ENCODE measurements at regions not wholly inside any gene's neighbourhood (a gene's known extent, or its start where the extent isn't known, plus 50 kb on each side); places are given as distances from the start of the nearest gene placed in this dataset.

GRCh38 chr17:79466562-79467350 lies 144.1 kb downstream of the RBFOX3 start:
- Histone ChIP-seq H4K20me1 (ENCODE audit: insufficient read depth) (no peaks in the 10 kb centered on the region), H3K79me2 (ENCODE audit: insufficient read depth, low read length) (no peaks in the 10 kb centered on the region), H3K4me1 (ENCODE audit: control insufficient read depth in 1 of 2, insufficient read depth in 2 of 2, low read length in 2 of 2) (no peaks in the 10 kb centered on the region), H3K27ac (ENCODE audit: low read depth, low read length) (no peak overlapping the region), H2AFZ (ENCODE audit: low read depth, low read length, poor library complexity, severe bottlenecking) (no peak overlapping the region), H3K9me3 (ENCODE audit: control insufficient read depth in 1 of 2, insufficient read depth in 1 of 2, low read depth in 1 of 2, low read length in 2 of 2) (no peaks in the 10 kb centered on the region), H3K4me2 (ENCODE audit: low read length) (no peak overlapping the region), H3K9ac (ENCODE audit: low read length) (no peak overlapping the region), H3K9me2 (ENCODE audit: insufficient read depth) (no peaks in the 10 kb centered on the region), H3K36me3 (ENCODE audit: control insufficient read depth in 1 of 2, insufficient read depth in 2 of 2, low read length in 2 of 2) (no peaks in the 10 kb centered on the region), H3K27me3 (ENCODE audit: insufficient read depth, low read length) (peaks cover 35% of the 10 kb centered on the region), H3K4me3 (replicated peaks in 1 of 2; ENCODE audit: low read depth in 1 of 2, low read length in 2 of 2) (no peak overlapping the region)
- ChIA-PET CTCF (no interaction called here), RAD21 (ENCODE audit: low non-redundant PET in 1 of 2, low total read pairs in 2 of 2, uncharacterized antibody in 2 of 2, unreplicated experiment in 2 of 2) (no interaction called here), POLR2A (no interaction called here)
- TF ChIP-seq REST (IDR thresholded peaks at IDR 0.05; ENCODE audit: low read depth) (no peak), SP1 (IDR thresholded peaks at IDR 0.05; ENCODE audit: low read depth) (no peak), ELF1 (IDR thresholded peaks at IDR 0.05; ENCODE audit: borderline replicate concordance, low read depth) (no peak), YY1 (IDR thresholded peaks at IDR 0.05; ENCODE audit: extremely low read depth, insufficient replicate concordance, low read depth, low read length) (no peak), FOSL1 (IDR thresholded peaks at IDR 0.05; ENCODE audit: low read depth) (no peak), EZH2 (IDR thresholded peaks at IDR 0.05) (no peak)
- intact Hi-C loops (cut with micrococcal nuclease), result no loop called here
- BruUV-seq (replicated peaks), result no TSS peak
- no peak for DNase-seq (ENCODE audit: low read depth, low spot score)
- no peak for ATAC-seq
